Osteocyte (in vitro differentiated cells): ENCODE measurements at regions not wholly inside any gene's neighbourhood (a gene's known extent, or its start where the extent isn't known, plus 50 kb on each side); places are given as distances from the start of the nearest gene placed in this dataset.

Source experiments
- DNase-seq: peaks from one replicate; pipeline ENCODE4 v3.0.0; 2021; ENCODE audit warnings: mixed read lengths; ENCODE audit not compliant: unreplicated experiment; ENCODE audit errors: extremely low spot score
- H3K27ac Mint-ChIP-seq: one replicate; pipeline ENCODE4 v1.8.0; 2021; ENCODE audit warnings: mild to moderate bottlenecking, mixed read lengths; ENCODE audit not compliant: unreplicated experiment
- H3K27me3 Mint-ChIP-seq: one replicate; pipeline ENCODE4 v1.8.0; 2021; ENCODE audit warnings: mixed read lengths; ENCODE audit not compliant: unreplicated experiment
- H3K36me3 Mint-ChIP-seq: one replicate; pipeline ENCODE4 v1.8.0; 2021; ENCODE audit warnings: mixed read lengths; ENCODE audit not compliant: unreplicated experiment
- H3K4me1 Mint-ChIP-seq: one replicate; pipeline ENCODE4 v1.8.0; 2021; ENCODE audit warnings: mixed read lengths; ENCODE audit not compliant: unreplicated experiment
- H3K4me3 Mint-ChIP-seq: one replicate; pipeline ENCODE4 v1.8.0; 2021; ENCODE audit warnings: mild to moderate bottlenecking, moderate library complexity, mixed read lengths; ENCODE audit not compliant: unreplicated experiment
- H3K9me3 Mint-ChIP-seq: one replicate; pipeline ENCODE4 v1.8.0; 2021; ENCODE audit warnings: mixed read lengths; ENCODE audit not compliant: unreplicated experiment
- CTCF ChIP-seq: fragments of 200-600 bp; sonication (generic); IDR thresholded peaks from 2 replicates; pipeline ENCODE4 v1.5.0; 2021; ENCODE audit warnings: antibody characterized with exemption, mild to moderate bottlenecking, moderate library complexity

DNA sequence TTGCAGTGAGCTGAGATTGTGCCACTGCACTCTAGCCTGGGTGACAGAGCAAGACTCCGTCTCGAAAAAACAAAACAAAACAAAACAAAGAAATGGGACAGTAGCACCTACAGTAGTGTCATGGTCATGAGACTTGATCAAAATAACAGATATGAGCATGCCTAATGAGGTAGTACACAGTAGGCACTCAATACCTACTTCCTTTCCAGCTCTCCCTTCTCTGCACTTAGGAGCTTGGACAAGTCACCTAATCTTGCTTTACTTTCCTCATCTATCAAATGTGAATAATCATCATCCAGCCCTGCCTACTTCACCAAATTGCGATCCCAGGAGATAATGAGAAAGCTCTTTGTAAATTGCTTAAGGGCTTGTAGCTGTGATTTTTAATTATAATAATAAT is 55.4 kb upstream of the EPB41L1 start:
- Mint-ChIP-seq H3K4me3 (no peak overlapping the region), H3K9me3 (no peaks in the 10 kb centered on the region), H3K36me3 (no peaks in the 10 kb centered on the region), H3K4me1 (peaks cover 50% of the 10 kb centered on the region), H3K27ac (no peak overlapping the region), H3K27me3 (no peaks in the 10 kb centered on the region)
- no peak for TF ChIP-seq CTCF
- DNase-seq = no peak

DNA sequence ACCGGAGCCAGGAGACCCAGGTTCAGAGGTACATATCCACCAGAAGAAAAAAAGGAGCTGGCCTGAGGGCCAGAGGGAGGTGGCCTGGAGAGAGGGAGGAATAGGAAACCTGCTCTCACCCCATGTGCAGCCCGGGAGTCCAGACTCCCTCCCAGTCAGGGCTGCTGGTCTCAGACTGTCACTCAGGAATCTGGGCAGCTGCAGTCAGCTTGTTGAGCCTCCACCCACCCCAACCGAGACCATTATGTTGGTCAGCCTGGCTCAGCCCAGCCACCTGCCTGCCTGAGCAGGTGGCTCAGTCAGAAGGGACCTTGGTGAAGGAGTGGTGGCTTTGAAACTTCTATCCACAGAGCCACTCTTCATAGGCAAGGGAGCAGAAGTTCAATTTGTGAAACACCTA is 53.3 kb upstream of the EPB41L1 start:
- no peak for DNase-seq
- H3K27me3 Mint-ChIP-seq = no peaks in the 10 kb centered on the region
- H3K9me3 Mint-ChIP-seq = no peaks in the 10 kb centered on the region
- TF ChIP-seq CTCF = no peak
- H3K4me3 Mint-ChIP-seq = no peak overlapping the region
- peaks cover 50% of the 10 kb centered on the region for H3K4me1 Mint-ChIP-seq
- H3K27ac Mint-ChIP-seq = no peak overlapping the region
- no peaks in the 10 kb centered on the region for H3K36me3 Mint-ChIP-seq

DNA sequence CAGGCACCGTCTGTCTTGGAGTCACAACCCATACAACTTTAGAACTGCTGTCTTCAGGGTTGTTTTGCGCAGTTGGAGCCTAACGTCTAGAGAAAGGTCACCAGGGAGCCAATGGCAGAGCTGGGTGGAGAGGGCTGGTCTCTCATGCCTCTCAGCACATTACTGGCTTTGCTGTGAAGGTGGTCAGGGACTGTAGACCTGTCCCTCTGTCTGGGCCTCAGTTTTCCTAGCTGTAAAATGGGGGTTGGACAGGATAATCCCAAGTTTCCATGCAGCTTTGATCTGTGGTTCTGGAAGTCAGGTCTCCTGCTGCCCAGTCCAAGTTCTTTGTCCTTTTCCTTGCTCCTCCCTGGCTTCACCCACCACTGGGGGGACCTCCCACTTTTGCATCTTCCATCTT is 52.2 kb upstream of the EPB41L1 start:
- no peak overlapping the region for H3K27ac Mint-ChIP-seq
- H3K4me1 Mint-ChIP-seq = peaks cover 39% of the 10 kb centered on the region
- no peak for DNase-seq
- H3K9me3 Mint-ChIP-seq = no peaks in the 10 kb centered on the region
- H3K4me3 Mint-ChIP-seq = no peak overlapping the region
- TF ChIP-seq CTCF = no peak
- no peaks in the 10 kb centered on the region for H3K36me3 Mint-ChIP-seq
- no peaks in the 10 kb centered on the region for H3K27me3 Mint-ChIP-seq

- Mint-ChIP-seq H3K4me1 (peaks cover 32% of the 10 kb centered on the region), H3K36me3 (no peaks in the 10 kb centered on the region), H3K27me3 (no peaks in the 10 kb centered on the region), H3K27ac (no peak overlapping the region), H3K4me3 (no peak overlapping the region), H3K9me3 (no peaks in the 10 kb centered on the region)
- TF ChIP-seq CTCF = no peak
- no peak for DNase-seq
These were observed 51.5 kb upstream of the EPB41L1 start for GRCh38 chr20:36102809-36103596.

DNA sequence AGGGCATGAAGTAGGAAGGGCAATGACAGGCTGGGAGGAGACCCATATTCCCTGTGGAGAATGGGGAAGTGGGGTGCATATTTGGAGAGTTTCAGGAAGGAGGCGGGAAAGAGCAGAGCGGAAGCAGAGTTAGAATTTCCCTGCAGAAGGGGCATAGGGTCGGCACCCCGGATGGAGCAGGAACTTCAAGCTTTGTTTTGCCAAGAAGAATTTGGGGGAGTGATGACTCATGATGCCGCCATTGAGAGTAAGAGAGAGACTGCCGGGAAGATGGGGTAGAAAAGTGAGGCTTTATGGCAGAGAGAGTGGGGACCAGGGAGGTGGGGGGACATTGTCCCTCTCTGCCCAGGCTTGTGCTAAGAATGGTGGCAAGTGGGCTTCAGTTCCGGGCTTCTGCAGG is 50.3 kb upstream of the EPB41L1 start:
- Mint-ChIP-seq H3K27ac (no peak overlapping the region), H3K36me3 (no peaks in the 10 kb centered on the region), H3K9me3 (no peaks in the 10 kb centered on the region), H3K4me1 (peaks cover 27% of the 10 kb centered on the region), H3K4me3 (no peak overlapping the region), H3K27me3 (no peaks in the 10 kb centered on the region)
- TF ChIP-seq CTCF = no peak
- no peak for DNase-seq
